SK-N-SH treated with all-trans-retinoic acid at 6 μM for 48 hours (cell line): ENCODE measurements at regions not wholly inside any gene's neighbourhood (a gene's known extent, or its start where the extent isn't known, plus 50 kb on each side); places are given as distances from the start of the nearest gene placed in this dataset.

ENCODE experiments used
- BACH2 ChIP-seq: fragments of 250-450 bp; sonication (Bioruptor Pico); IDR thresholded peaks from 2 replicates; pipeline ENCODE4 v1.9.0; 2021; ENCODE audit warnings: mild to moderate bottlenecking, borderline replicate concordance
- CREB5 ChIP-seq: fragments of 250-450 bp; sonication (Bioruptor Pico); IDR thresholded peaks from 2 replicates; pipeline ENCODE4 v1.5.1; 2020; ENCODE audit warnings: low read depth, mild to moderate bottlenecking, moderate library complexity
- ESRRG ChIP-seq: fragments of 250-450 bp; sonication (Bioruptor Pico); IDR thresholded peaks from 2 replicates; pipeline ENCODE4 v1.6.1; 2021; ENCODE audit warnings: mild to moderate bottlenecking
- GLIS3 ChIP-seq: fragments of 250-450 bp; sonication (Bioruptor Pico); IDR thresholded peaks from 2 replicates; pipeline ENCODE4 v1.5.0; 2020; ENCODE audit warnings: mild to moderate bottlenecking, moderate library complexity

- TF ChIP-seq BACH2 (CRISPR knock-in tag) (no peak), ESRRG (no peak), GLIS3 (CRISPR knock-in tag) (no peak), CREB5 (CRISPR knock-in tag) (no peak)
Observed at GRCh38 chr9:80995759-80996158, 693.6 kb downstream of the TLE1 start.
